ENCODE measurements at regions not wholly inside any gene's neighbourhood (a gene's known extent, or its start where the extent isn't known, plus 50 kb on each side); places are given as distances from the start of the nearest gene placed in this dataset.

GRCh38 chr14:71181215-71182003, 274.1 kb downstream of the PCNX1 start:
- TF ChIP-seq CTCF (IDR thresholded peaks at IDR 0.05), result no peak
- TF ChIP-seq POLR2A (IDR thresholded peaks at IDR 0.05), result no peak
